ENCODE measurements at regions not wholly inside any gene's neighbourhood (a gene's known extent, or its start where the extent isn't known, plus 50 kb on each side); places are given as distances from the start of the nearest gene placed in this dataset.

GRCh38 chr2:121101093-121101715, 183.8 kb downstream of the TFCP2L1 start:
- H3K4me3 ChIP-seq = no peak overlapping the region
- no peak for DNase-seq (ENCODE audit: low read depth in 1 of 2, low spot score in 1 of 2)
- H3K4me1 ChIP-seq = no peaks in the 10 kb centered on the region
- TF ChIP-seq POLR2A (IDR thresholded peaks at IDR 0.05; ENCODE audit: low read length) (no peak), BCL3 (IDR thresholded peaks at IDR 0.05) (no peak), CBX2 (IDR thresholded peaks at IDR 0.05; ENCODE audit: borderline replicate concordance, low read depth) (no peak), RAD21 (conservative IDR thresholded peaks at IDR 0.05 in 1 of 2, IDR thresholded peaks at IDR 0.05 in 1 of 2) (no peak), EP300 (IDR thresholded peaks at IDR 0.05) (no peak), PHF8 (IDR thresholded peaks at IDR 0.05; ENCODE audit: borderline replicate concordance, low read depth) (no peak), HES2 (IDR thresholded peaks at IDR 0.05) (no peak), NPAS2 (CRISPR knock-in tag; IDR thresholded peaks at IDR 0.05; ENCODE audit: borderline replicate concordance) (no peak), KDM1A (IDR thresholded peaks at IDR 0.05; ENCODE audit: low read depth) (no peak), ESRRA (IDR thresholded peaks at IDR 0.05; ENCODE audit: borderline replicate concordance, low read length) (no peak)
- CTCF ChIA-PET = interaction anchor here (0.6 to 23.5 kb wide), 11 partner anchors 10 to 617 kb away, joined by 3 to 311 read pairs (median 5); no protein-coding TSS in a partner anchor
- 33% methylated on average over 10 of the region's 10 CpGs for WGBS (ENCODE audit: missing lambda C conversion rate)
- H3K4me2 ChIP-seq = no peak overlapping the region
- no peaks in the 10 kb centered on the region for H3K9me3 ChIP-seq
- no peak overlapping the region for H3K27ac ChIP-seq
- POLR2A ChIA-PET = no interaction called here
- FAIRE-seq = no peak
- no peak for ATAC-seq

GRCh38 chr2:121102941-121103340, 182.1 kb downstream of the TFCP2L1 start:
- TF ChIP-seq RFX5 (IDR thresholded peaks at IDR 0.05) = no peak
- TF ChIP-seq ZC3H11A (IDR thresholded peaks at IDR 0.05) = no peak
- no peak for TF ChIP-seq HDAC2 (IDR thresholded peaks at IDR 0.05)
- no peak for TF ChIP-seq USF2 (IDR thresholded peaks at IDR 0.05)
- 24% methylated on average over 2 of the region's 2 CpGs for WGBS (ENCODE audit: missing lambda C conversion rate)

GRCh38 chr2:121103960-121104359, 181.0 kb downstream of the TFCP2L1 start:
- no peak overlapping the region for H3K4me2 ChIP-seq
- H3K4me3 ChIP-seq = no peak overlapping the region
- no peak overlapping the region for H3K27ac ChIP-seq
- ATAC-seq (no peak), DNase-seq (ENCODE audit: low read depth in 1 of 2, low spot score in 1 of 2) (no peak), FAIRE-seq (no peak)
- no peaks in the 10 kb centered on the region for H3K4me1 ChIP-seq
- 37% methylated on average over 5 of the region's 5 CpGs for WGBS (ENCODE audit: missing lambda C conversion rate)
- CTCF ChIA-PET = interaction anchor here (0.7 to 23.5 kb wide), 4 partner anchors 9 to 24 kb away, joined by 3 to 311 read pairs (median 6); no protein-coding TSS in a partner anchor
- TF ChIP-seq HOXA7 (CRISPR knock-in tag; IDR thresholded peaks at IDR 0.05) = no peak
- TF ChIP-seq CHD4 (IDR thresholded peaks at IDR 0.05; ENCODE audit: borderline replicate concordance) = no peak
- no peak for TF ChIP-seq PHF8 (IDR thresholded peaks at IDR 0.05; ENCODE audit: borderline replicate concordance, low read depth)
- no peak for TF ChIP-seq E2F6 (IDR thresholded peaks at IDR 0.05; ENCODE audit: borderline replicate concordance, low read depth)
- no peak for TF ChIP-seq MAX (IDR thresholded peaks at IDR 0.05)
- TF ChIP-seq POLR2A (IDR thresholded peaks at IDR 0.05; ENCODE audit: low read length) = no peak
- no peak for TF ChIP-seq NFE2L2 (conservative IDR thresholded peaks at IDR 0.05; ENCODE audit: low read length)
- no peak for TF ChIP-seq EHMT2 (IDR thresholded peaks at IDR 0.05; ENCODE audit: low read depth)
- no peak for TF ChIP-seq RFX5 (IDR thresholded peaks at IDR 0.05)
- TF ChIP-seq HMGXB4 (CRISPR knock-in tag; IDR thresholded peaks at IDR 0.05; ENCODE audit: borderline replicate concordance) = no peak
- TF ChIP-seq KDM1A (IDR thresholded peaks at IDR 0.05; ENCODE audit: low read depth) = no peak
- TF ChIP-seq NPAS2 (CRISPR knock-in tag; IDR thresholded peaks at IDR 0.05; ENCODE audit: borderline replicate concordance) = no peak
- POLR2A ChIA-PET = no interaction called here
- H3K9me3 ChIP-seq = no peaks in the 10 kb centered on the region

More at GRCh38 chr2:121102941-121103340, 182.1 kb downstream of the TFCP2L1 start:
- CTCF ChIA-PET = interaction anchor here (9.7 to 23.5 kb wide), 2 partner anchors 23 to 253 kb away, joined by 117 to 311 read pairs; no protein-coding TSS in a partner anchor
- ATAC-seq (no peak), FAIRE-seq (no peak), DNase-seq (ENCODE audit: low read depth in 1 of 2, low spot score in 1 of 2) (no peak)
- Histone ChIP-seq H3K4me1 (no peaks in the 10 kb centered on the region), H3K9me3 (no peaks in the 10 kb centered on the region), H3K4me3 (no peak overlapping the region), H3K27ac (no peak overlapping the region), H3K4me2 (no peak overlapping the region)
- POLR2A ChIA-PET = no interaction called here
